Mesendoderm (in vitro differentiated cells): ENCODE measurements at regions not wholly inside any gene's neighbourhood (a gene's known extent, or its start where the extent isn't known, plus 50 kb on each side); places are given as distances from the start of the nearest gene placed in this dataset.

Source experiments
- DNase-seq: peaks from one replicate; pipeline ENCODE4 v3.0.0; 2013
- H2AK5ac ChIP-seq: 2 replicates; pipeline ENCODE4 v1.6.1; 2013; ENCODE audit warnings: low read length, inconsistent platforms
- H2BK120ac ChIP-seq: 2 replicates; pipeline ENCODE4 v1.6.1; 2013; ENCODE audit warnings: low read depth, mild to moderate bottlenecking, low read length, moderate library complexity, mixed read lengths
- H2BK15ac ChIP-seq: replicated peaks from 2 replicates; pipeline ENCODE4 v1.6.1; 2013; ENCODE audit warnings: low read depth, mild to moderate bottlenecking, moderate library complexity
- H2BK5ac ChIP-seq: 2 replicates; pipeline ENCODE4 v1.6.1; 2013; ENCODE audit warnings: low read length, inconsistent platforms
- H3K18ac ChIP-seq: 2 replicates; pipeline ENCODE4 v1.6.1; 2013; ENCODE audit warnings: mild to moderate bottlenecking, low read length, mixed read lengths
- H3K23ac ChIP-seq: one replicate; pipeline ENCODE4 v1.6.1; 2013; ENCODE audit warnings: low read length
- H3K27ac ChIP-seq: 2 replicates; pipeline ENCODE4 v1.5.1; 2013; ENCODE audit warnings: low read depth, mild to moderate bottlenecking, inconsistent platforms, low read length, moderate library complexity
- H3K27me3 ChIP-seq: 2 replicates; pipeline ENCODE4 v1.6.1; 2013; ENCODE audit warnings: low read length, control low read depth, mild to moderate bottlenecking, inconsistent platforms; ENCODE audit not compliant: insufficient read depth, poor library complexity
- H3K36me3 ChIP-seq: 2 replicates; pipeline ENCODE4 v1.6.1; 2013; ENCODE audit warnings: low read length, inconsistent platforms; ENCODE audit not compliant: control insufficient read depth, insufficient read depth
- H3K4ac ChIP-seq: one replicate; pipeline ENCODE4 v1.6.1; 2013; ENCODE audit warnings: low read depth, mild to moderate bottlenecking, low read length, moderate library complexity
- H3K4me1 ChIP-seq: 2 replicates; pipeline ENCODE4 v1.6.1; 2013; ENCODE audit warnings: low read depth, low read length, inconsistent platforms; ENCODE audit not compliant: control insufficient read depth
- H3K4me2 ChIP-seq: 2 replicates; pipeline ENCODE4 v1.6.1; 2013; ENCODE audit warnings: low read length
- H3K4me3 ChIP-seq: 2 replicates; pipeline ENCODE4 v1.5.1; 2013; ENCODE audit warnings: mild to moderate bottlenecking, low read length
- H3K56ac ChIP-seq: one replicate; pipeline ENCODE4 v1.6.1; 2013; ENCODE audit warnings: low read length
- H3K79me1 ChIP-seq: 2 replicates; pipeline ENCODE4 v1.6.1; 2013; ENCODE audit warnings: low read length, inconsistent platforms
- H3K79me2 ChIP-seq: 2 replicates; pipeline ENCODE4 v1.6.1; 2013; ENCODE audit warnings: mild to moderate bottlenecking, low read length; ENCODE audit not compliant: control insufficient read depth, insufficient read depth
- H3K9ac ChIP-seq: 2 replicates; pipeline ENCODE4 v1.6.1; 2013; ENCODE audit warnings: low read length, inconsistent platforms
- H4K5ac ChIP-seq: one replicate; pipeline ENCODE4 v1.6.1; 2013; ENCODE audit warnings: low read length
- H4K8ac ChIP-seq: one replicate; pipeline ENCODE4 v1.6.1; 2013; ENCODE audit warnings: low read depth, mild to moderate bottlenecking, control low read depth, low read length, moderate library complexity
- WGBS: extraction: QIAGEN DNeasy Blood & Tissue Kit; methylation state at CpG from one replicate; pipeline ENCODE4 v1.1.7; 2013; ENCODE audit warnings: low lambda C conversion rate, missing lambda C conversion rate; ENCODE audit not compliant: insufficient coverage; ENCODE audit errors: extremely low coverage; 5-methylcytosine and 5-hydroxymethylcytosine counted together

GRCh38 chr14:37855871-37856270, 260.4 kb downstream of the TTC6 start:
- H2BK120ac ChIP-seq: no peak overlapping the region
- no peak overlapping the region for H2BK15ac ChIP-seq
- no peak overlapping the region for H4K5ac ChIP-seq
- no peak for DNase-seq
- no peak overlapping the region for H3K56ac ChIP-seq
- WGBS: no CpG with 5 or more reads among the region's 1 CpG
- H2BK5ac ChIP-seq: no peak overlapping the region
- no peak overlapping the region for H4K8ac ChIP-seq
- no peak overlapping the region for H3K4me3 ChIP-seq
- H3K9ac ChIP-seq: no peak overlapping the region
- H3K27ac ChIP-seq: no peak overlapping the region
- no peaks in the 10 kb centered on the region for H3K79me2 ChIP-seq
- H3K27me3 ChIP-seq: no peaks in the 10 kb centered on the region
- H3K79me1 ChIP-seq: no peaks in the 10 kb centered on the region
- H2AK5ac ChIP-seq: no peak overlapping the region
- no peak overlapping the region for H3K23ac ChIP-seq
- no peaks in the 10 kb centered on the region for H3K4me1 ChIP-seq
- no peak overlapping the region for H3K4ac ChIP-seq
- no peaks in the 10 kb centered on the region for H3K36me3 ChIP-seq
- no peak overlapping the region for H3K4me2 ChIP-seq
- no peak overlapping the region for H3K18ac ChIP-seq

GRCh38 chr14:37857774-37858266, 262.4 kb downstream of the TTC6 start:
- Histone ChIP-seq H2BK120ac (no peak overlapping the region), H3K23ac (no peak overlapping the region), H2BK15ac (no peak overlapping the region), H3K4me2 (no peak overlapping the region), H4K5ac (no peak overlapping the region), H4K8ac (no peak overlapping the region), H3K27me3 (no peaks in the 10 kb centered on the region), H3K4me3 (no peak overlapping the region), H3K36me3 (no peaks in the 10 kb centered on the region), H3K18ac (no peak overlapping the region), H2AK5ac (no peak overlapping the region), H3K56ac (no peak overlapping the region), H3K4me1 (no peaks in the 10 kb centered on the region), H3K79me2 (no peaks in the 10 kb centered on the region), H3K27ac (no peak overlapping the region), H3K79me1 (no peaks in the 10 kb centered on the region), H2BK5ac (no peak overlapping the region), H3K4ac (no peak overlapping the region), H3K9ac (no peak overlapping the region)
- no peak for DNase-seq
- WGBS: no CpG with 5 or more reads among the region's 2 CpGs

- Histone ChIP-seq H3K36me3 (no peaks in the 10 kb centered on the region), H3K23ac (no peak overlapping the region), H3K27ac (no peak overlapping the region), H2BK15ac (no peak overlapping the region), H3K79me2 (no peaks in the 10 kb centered on the region), H3K4me1 (no peaks in the 10 kb centered on the region), H2BK120ac (no peak overlapping the region), H4K5ac (no peak overlapping the region), H3K18ac (no peak overlapping the region), H3K4me3 (no peak overlapping the region), H3K27me3 (no peaks in the 10 kb centered on the region), H2AK5ac (no peak overlapping the region), H3K4ac (no peak overlapping the region), H3K79me1 (no peaks in the 10 kb centered on the region), H3K56ac (no peak overlapping the region), H3K4me2 (no peak overlapping the region), H3K9ac (no peak overlapping the region), H4K8ac (no peak overlapping the region), H2BK5ac (no peak overlapping the region)
- WGBS: no CpG with 5 or more reads among the region's 1 CpG
- DNase-seq: no peak
Measured at GRCh38 chr14:37858733-37859132, 263.3 kb downstream of the TTC6 start.

GRCh38 chr14:37859177-37859576, 263.7 kb downstream of the TTC6 start:
- Histone ChIP-seq H2AK5ac (no peak overlapping the region), H3K23ac (no peak overlapping the region), H3K56ac (no peak overlapping the region)

GRCh38 chr14:37862263-37862662, 266.8 kb downstream of the TTC6 start:
- Histone ChIP-seq H4K8ac (no peak overlapping the region), H4K5ac (no peak overlapping the region), H3K79me2 (no peaks in the 10 kb centered on the region), H3K4ac (no peak overlapping the region), H3K36me3 (no peaks in the 10 kb centered on the region), H3K56ac (no peak overlapping the region), H2AK5ac (no peak overlapping the region), H2BK5ac (no peak overlapping the region), H3K79me1 (no peaks in the 10 kb centered on the region), H3K27ac (no peak overlapping the region), H2BK15ac (no peak overlapping the region), H3K4me1 (no peaks in the 10 kb centered on the region), H3K18ac (no peak overlapping the region), H3K9ac (no peak overlapping the region), H2BK120ac (no peak overlapping the region), H3K4me3 (no peak overlapping the region), H3K27me3 (no peaks in the 10 kb centered on the region), H3K4me2 (no peak overlapping the region), H3K23ac (no peak overlapping the region)
- WGBS: no CpG with 5 or more reads among the region's 3 CpGs
- no peak for DNase-seq

More at GRCh38 chr14:37859177-37859576, 263.7 kb downstream of the TTC6 start:
- Histone ChIP-seq H3K79me2 (no peaks in the 10 kb centered on the region), H3K36me3 (no peaks in the 10 kb centered on the region), H2BK120ac (no peak overlapping the region), H4K8ac (no peak overlapping the region), H4K5ac (no peak overlapping the region), H3K18ac (no peak overlapping the region), H3K27ac (no peak overlapping the region), H2BK5ac (no peak overlapping the region), H3K4me2 (no peak overlapping the region), H3K79me1 (no peaks in the 10 kb centered on the region), H2BK15ac (no peak overlapping the region), H3K4me1 (no peaks in the 10 kb centered on the region), H3K4ac (no peak overlapping the region), H3K27me3 (no peaks in the 10 kb centered on the region), H3K9ac (no peak overlapping the region), H3K4me3 (no peak overlapping the region)
- WGBS: no CpG with 5 or more reads among the region's 3 CpGs
- no peak for DNase-seq

- Histone ChIP-seq H3K27me3 (no peaks in the 10 kb centered on the region), H3K36me3 (no peaks in the 10 kb centered on the region), H3K4me1 (no peaks in the 10 kb centered on the region), H4K8ac (no peak overlapping the region), H3K4me3 (no peak overlapping the region), H2BK120ac (no peak overlapping the region), H4K5ac (no peak overlapping the region), H2BK15ac (no peak overlapping the region), H2BK5ac (no peak overlapping the region), H3K4me2 (no peak overlapping the region), H3K56ac (no peak overlapping the region), H3K18ac (no peak overlapping the region), H3K27ac (no peak overlapping the region), H3K4ac (no peak overlapping the region), H3K79me1 (no peaks in the 10 kb centered on the region), H3K23ac (no peak overlapping the region), H3K9ac (no peak overlapping the region), H3K79me2 (no peaks in the 10 kb centered on the region), H2AK5ac (no peak overlapping the region)
- DNase-seq: no peak
- WGBS: no CpG with 5 or more reads among the region's 6 CpGs
Measured at GRCh38 chr14:37864128-37864527, 268.7 kb downstream of the TTC6 start.
